ELR (cell line): ENCODE measurements at regions not wholly inside any gene's neighbourhood (a gene's known extent, or its start where the extent isn't known, plus 50 kb on each side); places are given as distances from the start of the nearest gene placed in this dataset.

Experiments used
- DNase-seq: peaks from one replicate; pipeline ENCODE4 v3.0.0-alpha.2; 2015; ENCODE audit warnings: low read depth

DNA sequence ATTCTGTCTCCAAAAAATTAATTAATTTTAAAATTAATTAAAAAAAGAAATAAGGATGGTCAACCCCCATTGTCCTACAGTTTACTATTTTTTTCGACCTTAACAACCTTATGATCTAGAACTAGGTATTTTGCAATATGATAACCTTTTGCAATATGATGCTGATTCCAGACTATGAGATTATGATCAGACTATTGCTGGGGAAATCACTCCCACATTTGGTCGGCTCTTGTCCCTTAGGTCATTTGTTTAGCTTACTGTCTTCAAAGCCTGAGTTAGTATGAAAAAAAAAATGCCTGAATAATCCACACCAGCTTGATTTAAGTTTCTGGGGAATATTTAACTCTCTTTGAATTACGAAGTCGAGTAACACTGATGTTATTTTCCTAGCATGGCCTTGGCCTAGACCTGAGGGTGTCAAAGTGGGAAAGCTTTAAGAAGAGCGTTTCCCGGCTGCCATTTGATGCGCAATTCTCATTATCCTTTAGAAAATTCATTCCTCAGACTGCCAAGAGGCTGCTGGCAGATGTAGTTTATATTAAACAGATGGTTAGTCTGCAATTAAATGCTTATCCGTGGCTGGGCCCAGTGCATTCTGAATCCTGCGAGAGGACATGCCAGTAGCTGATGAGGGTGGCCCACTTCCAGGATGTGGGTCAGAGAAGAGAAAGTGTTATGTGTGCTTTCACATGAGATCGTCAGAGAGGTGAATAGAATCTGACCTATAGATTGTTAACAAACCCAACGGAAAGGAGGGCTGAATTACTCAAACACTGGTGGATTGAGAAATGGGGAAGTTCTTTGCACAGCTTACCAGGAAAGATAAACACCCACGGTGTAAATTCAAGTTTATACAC lies 496.0 kb upstream of the THBS1 start:
- DNase-seq = peak; percentile 10

GRCh38 chr15:39086641-39087040 lies 494.2 kb upstream of the THBS1 start:
- no peak for DNase-seq

- no peak for DNase-seq
Observed at GRCh38 chr15:39088156-39088555, 492.7 kb upstream of the THBS1 start.

DNA sequence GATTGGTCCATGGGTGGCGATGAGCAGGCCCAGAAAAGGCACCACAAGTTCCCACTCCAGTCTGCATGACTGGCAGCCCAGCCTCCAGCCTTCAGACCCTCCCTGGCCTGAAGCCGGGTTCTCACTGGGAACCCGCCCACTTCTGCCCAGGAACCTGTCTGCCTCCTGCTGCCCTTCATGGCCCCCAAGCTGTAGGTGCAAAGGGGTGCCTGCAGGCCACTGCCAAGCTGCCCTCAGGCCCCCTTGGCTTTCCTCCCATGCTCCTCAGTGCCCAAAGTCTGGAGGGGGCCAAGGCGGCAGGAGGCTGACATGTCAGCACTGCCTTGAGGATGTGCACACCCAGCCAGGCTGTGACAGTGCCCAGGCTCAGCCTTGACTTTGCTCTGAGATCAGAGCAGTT lies 488.5 kb upstream of the THBS1 start:
- no peak for DNase-seq

DNA sequence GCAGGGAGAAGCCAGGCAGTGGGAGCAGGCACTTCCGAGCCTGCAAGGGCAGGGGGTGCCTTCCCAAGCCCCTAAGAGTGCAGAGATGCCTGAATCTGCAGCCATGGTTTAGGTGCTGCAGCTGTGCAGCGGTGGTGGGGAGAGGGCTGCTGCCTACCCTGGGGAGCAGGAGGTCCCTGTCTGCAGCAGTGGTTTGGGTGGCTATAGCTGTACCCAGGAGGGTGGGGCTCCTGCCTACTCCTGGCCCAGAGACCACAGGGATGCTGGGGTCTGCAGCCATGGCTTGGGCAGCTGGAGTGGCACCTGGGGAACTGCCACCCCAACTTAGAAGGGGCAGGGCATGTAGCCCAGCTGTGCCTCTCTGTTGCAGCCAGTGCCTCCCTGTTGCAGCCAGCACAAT lies 488.1 kb upstream of the THBS1 start:
- no peak for DNase-seq

GRCh38 chr15:39094116-39094515 lies 486.8 kb upstream of the THBS1 start:
- no peak for DNase-seq

DNA sequence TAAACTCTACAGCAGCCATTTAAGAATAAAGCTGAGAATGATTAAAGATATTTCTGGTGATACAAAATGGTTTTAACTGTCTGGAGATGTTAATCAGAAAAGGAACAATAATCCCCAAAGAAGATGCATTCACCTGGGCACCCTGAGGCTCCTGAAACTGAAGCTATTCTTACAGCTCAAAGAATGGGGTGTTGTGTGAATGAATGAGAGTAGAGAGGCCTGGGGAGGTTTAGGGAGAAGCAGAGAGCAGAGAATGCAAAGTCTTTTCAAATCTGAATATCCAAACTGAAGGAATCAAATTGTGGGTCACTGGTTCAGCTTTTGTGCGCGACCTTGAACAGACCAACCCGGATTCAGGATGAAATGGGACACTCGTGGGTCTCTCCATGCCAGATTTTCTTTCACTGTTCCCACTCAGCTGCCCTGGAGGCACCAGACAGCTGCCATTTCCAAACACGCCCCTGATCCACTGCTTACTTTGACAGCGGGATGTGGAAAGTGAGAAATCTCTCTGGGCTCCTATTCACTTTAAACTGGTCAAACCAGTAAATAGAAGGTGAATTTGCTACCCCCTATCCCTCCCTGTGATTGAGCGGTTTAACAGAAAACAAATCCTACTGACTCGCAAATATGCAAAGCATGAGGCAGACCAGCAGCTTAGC lies 485.5 kb upstream of the THBS1 start:
- no peak for DNase-seq

- DNase-seq = no peak
Observed at GRCh38 chr15:39096608-39097205, 484.2 kb upstream of the THBS1 start.

- no peak for DNase-seq
Observed at GRCh38 chr15:39099524-39099923, 481.4 kb upstream of the THBS1 start.

DNA sequence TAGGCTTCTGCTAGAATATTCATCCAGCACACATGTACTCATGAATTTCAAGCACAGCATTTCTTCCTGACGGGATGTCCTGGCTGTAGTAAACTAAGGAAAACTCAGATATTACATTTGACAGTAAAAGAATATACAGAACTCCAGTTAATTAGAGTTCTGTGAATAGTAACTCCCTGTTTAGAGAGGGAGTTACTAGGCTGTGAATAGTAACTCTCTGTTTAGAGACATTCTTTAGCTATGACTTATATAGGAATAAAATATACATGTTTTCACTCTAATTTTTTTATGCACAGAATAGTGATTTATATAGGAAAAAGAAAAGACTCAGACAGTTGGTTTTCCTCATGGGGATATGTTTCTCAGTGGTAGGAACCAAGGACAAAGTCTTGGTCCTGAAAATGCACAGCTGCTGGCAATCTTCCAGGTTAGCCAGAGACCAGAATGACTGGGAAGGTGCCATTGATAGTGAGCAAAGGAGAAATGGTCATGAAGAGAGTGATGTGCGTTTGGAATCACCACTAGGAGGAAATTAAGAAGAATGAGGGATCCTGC lies 480.7 kb upstream of the THBS1 start:
- peak; percentile 32 for DNase-seq

GRCh38 chr15:39102431-39102830 lies 478.4 kb upstream of the THBS1 start:
- peak; percentile 74 for DNase-seq

DNA sequence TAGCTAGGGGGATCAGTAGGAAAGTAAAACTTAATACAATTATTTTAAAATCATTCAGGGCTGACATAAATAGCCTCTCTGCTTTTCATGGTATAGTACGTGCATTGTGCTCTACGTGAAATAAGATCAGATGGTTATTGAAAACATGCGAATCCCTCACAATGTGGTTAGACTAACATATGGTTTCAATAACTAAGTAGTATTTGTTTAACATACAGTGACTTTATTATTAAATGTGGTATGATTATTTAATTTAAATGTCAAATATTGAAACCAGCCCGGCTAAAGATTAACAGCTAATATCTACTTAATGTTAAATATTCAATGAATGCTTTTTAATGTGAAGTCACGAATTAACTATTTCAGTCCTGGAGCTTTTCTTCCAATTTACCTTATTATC lies 473.9 kb upstream of the THBS1 start:
- DNase-seq = no peak

DNA sequence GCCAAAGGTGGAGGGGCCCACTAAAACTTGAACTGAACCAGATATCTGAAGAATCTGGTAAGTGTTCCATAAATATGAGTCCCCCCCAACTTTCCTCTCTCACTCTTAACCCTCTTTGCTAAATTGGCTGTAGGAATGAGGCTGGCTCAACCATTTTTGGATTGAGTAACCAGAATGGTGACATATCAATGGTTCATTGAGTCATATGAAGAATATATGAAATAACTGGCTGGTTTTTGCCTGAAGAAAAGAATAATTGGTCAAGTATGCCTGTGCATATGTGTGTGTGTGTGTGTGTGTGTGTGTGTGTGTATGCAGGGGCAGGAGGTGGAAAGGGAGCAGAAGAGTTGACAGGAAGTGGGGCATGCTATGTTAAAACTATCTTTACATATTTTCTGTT lies 472.9 kb upstream of the THBS1 start:
- no peak for DNase-seq

DNA sequence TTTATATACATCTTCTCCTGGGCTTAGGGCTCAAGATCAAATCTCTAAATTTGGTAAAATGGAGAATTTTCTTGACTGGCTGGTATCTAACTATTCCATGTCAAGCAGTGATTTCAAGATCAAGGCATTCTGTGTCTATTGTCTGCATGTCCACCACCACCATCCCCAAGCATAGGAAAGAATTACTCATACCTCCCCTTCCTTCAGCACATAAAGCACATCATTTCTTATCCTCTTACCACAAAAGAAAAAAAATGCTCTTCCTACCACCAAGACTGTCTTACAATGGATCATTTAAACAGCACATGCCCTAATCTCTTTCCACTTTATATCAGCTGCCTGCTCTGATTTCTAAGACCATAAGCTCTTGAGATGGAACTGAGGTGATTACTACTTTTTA lies 470.5 kb upstream of the THBS1 start:
- DNase-seq = peak; percentile 33

DNA sequence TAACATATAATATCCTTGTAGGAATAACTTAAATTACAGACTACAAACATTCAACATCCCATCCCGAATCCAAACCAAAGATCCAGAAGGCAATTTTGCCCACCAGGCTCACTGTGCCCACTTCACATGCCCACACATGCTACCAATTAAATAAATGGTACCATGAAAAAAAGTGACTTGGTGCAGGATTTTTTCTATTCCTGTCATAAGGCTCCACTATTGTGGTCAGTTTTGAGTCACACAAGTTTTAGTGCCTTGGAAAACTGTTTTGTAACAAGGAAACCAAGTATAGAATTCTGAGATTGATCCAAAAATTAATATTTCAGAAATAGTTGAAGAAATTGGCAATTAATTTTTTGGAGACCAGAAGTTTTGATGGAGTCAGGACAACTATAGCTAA lies 470.1 kb upstream of the THBS1 start:
- no peak for DNase-seq

- no peak for DNase-seq
Observed at GRCh38 chr15:39113741-39114140, 467.1 kb upstream of the THBS1 start.

- no peak for DNase-seq
Observed at GRCh38 chr15:39114690-39115378, 466.0 kb upstream of the THBS1 start.

- DNase-seq = peak; percentile 80
Observed at GRCh38 chr15:39115379-39116057, 465.4 kb upstream of the THBS1 start.

DNA sequence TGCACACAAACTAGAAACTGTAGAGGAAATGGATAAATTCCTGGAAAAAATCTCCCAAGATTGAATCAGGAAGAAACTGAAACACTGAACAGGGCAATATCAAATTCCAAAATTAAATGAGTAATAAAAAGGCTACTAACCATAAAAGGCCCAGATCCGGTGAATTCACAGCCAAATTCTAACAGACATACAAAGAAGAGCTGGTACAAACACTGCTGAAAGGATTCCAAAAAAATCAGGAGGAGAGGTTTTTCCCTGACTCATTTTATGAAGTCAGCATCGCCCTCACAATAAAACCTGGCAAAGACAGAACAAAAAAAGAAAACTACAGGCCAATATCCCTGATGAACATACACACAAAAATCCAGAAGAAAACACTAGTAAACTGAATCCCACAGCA lies 462.4 kb upstream of the THBS1 start:
- peak; percentile 80 for DNase-seq

- DNase-seq = peak; percentile 69
Observed at GRCh38 chr15:39124155-39124552, 456.7 kb upstream of the THBS1 start.

- DNase-seq = no peak
Observed at GRCh38 chr15:39124553-39125171, 456.2 kb upstream of the THBS1 start.
